ENCODE measurements at regions not wholly inside any gene's neighbourhood (a gene's known extent, or its start where the extent isn't known, plus 50 kb on each side); places are given as distances from the start of the nearest gene placed in this dataset.

DNA sequence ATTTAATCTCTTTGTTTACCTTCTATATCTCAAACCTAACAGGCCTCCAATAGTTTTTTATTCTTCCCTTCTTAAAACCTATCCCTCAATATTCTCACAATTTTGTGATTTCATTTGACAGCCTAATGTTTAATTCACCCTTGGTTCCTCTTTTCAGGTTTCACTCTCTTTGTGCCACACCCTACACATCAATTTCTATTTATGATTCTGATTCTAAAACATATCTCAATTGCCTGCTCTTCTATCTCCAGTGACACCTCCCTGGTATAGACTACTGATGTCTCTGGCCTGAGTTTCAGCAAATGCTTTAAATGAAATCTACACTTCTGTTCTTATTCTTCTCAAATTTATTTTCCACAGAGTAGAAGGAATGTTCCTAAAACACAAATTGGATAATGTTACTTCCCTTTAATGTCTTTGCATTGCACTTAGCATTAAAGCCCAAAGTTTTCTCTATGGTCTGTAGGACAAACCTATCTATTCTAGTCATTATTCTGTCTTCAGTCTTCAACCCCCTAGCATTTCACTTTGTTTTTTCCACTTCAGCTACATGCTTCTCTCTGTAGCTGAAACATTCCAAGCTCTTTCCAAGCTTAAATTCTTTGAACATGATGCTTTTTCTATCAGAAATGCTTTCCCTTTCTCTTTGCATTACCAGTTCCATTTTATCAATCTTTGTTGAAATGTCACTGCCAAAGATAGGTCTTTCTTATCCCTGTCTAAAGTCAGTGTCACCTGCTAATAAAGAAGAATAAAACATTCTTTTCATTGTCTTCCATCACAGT is 622.0 kb downstream of the CENPC start:
- H3K27ac ChIP-seq (ENCODE audit: low read length), result no peak overlapping the region
- H3K27me3 Mint-ChIP-seq, result no peaks in the 10 kb centered on the region
- H3K27ac Mint-ChIP-seq, result no peak overlapping the region
- no peak overlapping the region for H3K4me3 ChIP-seq (ENCODE audit: control insufficient read depth in 1 of 2, extremely low read depth in 1 of 2, low read length in 1 of 2)
- POLR2A ChIA-PET, result no interaction called here
- H3K4me1 Mint-ChIP-seq, result no peaks in the 10 kb centered on the region
- peaks cover 5 to 10% (median 7%) of the 10 kb centered on the region in 3 donors for H3K9me3 Mint-ChIP-seq
- H3K36me3 ChIP-seq (ENCODE audit: control insufficient read depth in 2 of 2, extremely low read depth in 1 of 2, insufficient read depth in 1 of 2, low read length in 1 of 2), result no peaks in the 10 kb centered on the region
- CTCF ChIA-PET, result no interaction called here
- ATAC-seq (replicated peaks in 1 of 4), result no peak
- DNase-seq, result no peak
- H3K27me3 ChIP-seq (replicated peaks in 1 of 2; ENCODE audit: control insufficient read depth in 2 of 2, extremely low read depth in 1 of 2, insufficient read depth in 2 of 2, low read length in 1 of 2), result no peaks in the 10 kb centered on the region
- H3K36me3 Mint-ChIP-seq, result no peaks in the 10 kb centered on the region
- H3K9me3 ChIP-seq, result no peaks in the 10 kb centered on the region
- no peak overlapping the region for H3K4me3 Mint-ChIP-seq
- no peaks in the 10 kb centered on the region for H3K4me1 ChIP-seq (ENCODE audit: control insufficient read depth in 1 of 2, extremely low read depth in 1 of 2, insufficient read depth in 2 of 2, low read length in 2 of 2)

DNA sequence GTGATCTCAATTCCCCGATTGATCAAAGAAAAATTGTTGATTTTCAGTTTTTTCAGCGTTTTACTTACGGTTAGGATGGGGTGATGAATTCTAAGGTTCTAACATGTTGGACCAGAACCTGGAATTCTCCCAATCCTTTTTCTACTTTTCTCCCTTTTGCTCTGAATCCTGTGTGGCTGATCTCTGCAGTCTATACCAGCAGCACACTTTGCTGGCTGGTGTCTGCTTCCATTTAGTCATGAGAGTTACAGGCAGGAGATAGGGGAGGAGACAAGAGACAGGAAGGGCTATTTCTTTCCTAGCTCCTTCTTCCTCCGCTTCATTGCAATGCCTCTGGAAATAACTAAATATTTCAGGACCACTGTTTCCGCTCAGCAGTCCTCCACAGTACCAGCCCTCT is 623.9 kb downstream of the CENPC start:
- ChIA-PET CTCF (no interaction called here), POLR2A (no interaction called here)
- Mint-ChIP-seq H3K27me3 (no peaks in the 10 kb centered on the region), H3K27ac (no peak overlapping the region), H3K9me3 (peaks cover 8 to 18% (median 11%) of the 10 kb centered on the region in 3 donors), H3K4me1 (no peaks in the 10 kb centered on the region), H3K4me3 (no peak overlapping the region), H3K36me3 (no peaks in the 10 kb centered on the region)
- Histone ChIP-seq H3K9me3 (no peaks in the 10 kb centered on the region), H3K27ac (ENCODE audit: low read length) (no peak overlapping the region), H3K4me3 (ENCODE audit: control insufficient read depth in 1 of 2, extremely low read depth in 1 of 2, low read length in 1 of 2) (no peak overlapping the region), H3K36me3 (ENCODE audit: control insufficient read depth in 2 of 2, extremely low read depth in 1 of 2, insufficient read depth in 1 of 2, low read length in 1 of 2) (no peaks in the 10 kb centered on the region), H3K27me3 (replicated peaks in 1 of 2; ENCODE audit: control insufficient read depth in 2 of 2, extremely low read depth in 1 of 2, insufficient read depth in 2 of 2, low read length in 1 of 2) (no peaks in the 10 kb centered on the region), H3K4me1 (ENCODE audit: control insufficient read depth in 1 of 2, extremely low read depth in 1 of 2, insufficient read depth in 2 of 2, low read length in 2 of 2) (no peaks in the 10 kb centered on the region)
- DNase-seq (no peak), ATAC-seq (replicated peaks in 1 of 4) (no peak)
- WGBS (ENCODE audit: insufficient coverage), result no CpG with 5 or more reads among the region's 5 CpGs

DNA sequence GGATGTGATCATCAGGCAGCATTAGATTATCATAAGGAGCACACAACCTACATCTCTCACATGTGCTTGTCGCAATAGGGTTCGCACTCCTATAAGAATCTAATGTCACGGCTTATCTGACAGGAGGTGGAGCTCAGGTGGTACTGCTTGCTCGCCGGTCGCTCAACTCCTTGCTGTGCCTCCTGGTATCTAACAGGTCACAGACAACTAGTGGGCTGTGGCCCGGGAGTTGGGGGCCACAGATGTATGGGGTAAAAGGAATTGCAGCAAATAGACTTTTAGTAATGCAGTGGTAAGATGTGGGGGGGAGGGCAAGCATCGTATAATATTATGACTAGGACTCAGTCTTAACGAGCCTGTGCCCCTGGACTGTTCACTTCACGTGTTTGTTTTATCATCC is 624.8 kb downstream of the CENPC start:
- no peak overlapping the region for H3K27ac ChIP-seq (ENCODE audit: low read length)
- Mint-ChIP-seq H3K4me3 (no peak overlapping the region), H3K27me3 (no peaks in the 10 kb centered on the region), H3K9me3 (peaks cover 8 to 20% (median 11%) of the 10 kb centered on the region in 3 donors), H3K36me3 (no peaks in the 10 kb centered on the region), H3K27ac (no peak overlapping the region), H3K4me1 (no peaks in the 10 kb centered on the region)
- DNase-seq (no peak), ATAC-seq (replicated peaks in 1 of 4) (no peak)
- CTCF ChIA-PET, result no interaction called here
- no peaks in the 10 kb centered on the region for H3K36me3 ChIP-seq (ENCODE audit: control insufficient read depth in 2 of 2, extremely low read depth in 1 of 2, insufficient read depth in 1 of 2, low read length in 1 of 2)
- H3K27me3 ChIP-seq (replicated peaks in 1 of 2; ENCODE audit: control insufficient read depth in 2 of 2, extremely low read depth in 1 of 2, insufficient read depth in 2 of 2, low read length in 1 of 2), result no peaks in the 10 kb centered on the region
- H3K4me1 ChIP-seq (ENCODE audit: control insufficient read depth in 1 of 2, extremely low read depth in 1 of 2, insufficient read depth in 2 of 2, low read length in 2 of 2), result no peaks in the 10 kb centered on the region
- POLR2A ChIA-PET, result no interaction called here
- WGBS (ENCODE audit: insufficient coverage), result 79% methylated on average over 6 of the region's 10 CpGs
- no peaks in the 10 kb centered on the region for H3K9me3 ChIP-seq
- no peak overlapping the region for H3K4me3 ChIP-seq (ENCODE audit: control insufficient read depth in 1 of 2, extremely low read depth in 1 of 2, low read length in 1 of 2)

DNA sequence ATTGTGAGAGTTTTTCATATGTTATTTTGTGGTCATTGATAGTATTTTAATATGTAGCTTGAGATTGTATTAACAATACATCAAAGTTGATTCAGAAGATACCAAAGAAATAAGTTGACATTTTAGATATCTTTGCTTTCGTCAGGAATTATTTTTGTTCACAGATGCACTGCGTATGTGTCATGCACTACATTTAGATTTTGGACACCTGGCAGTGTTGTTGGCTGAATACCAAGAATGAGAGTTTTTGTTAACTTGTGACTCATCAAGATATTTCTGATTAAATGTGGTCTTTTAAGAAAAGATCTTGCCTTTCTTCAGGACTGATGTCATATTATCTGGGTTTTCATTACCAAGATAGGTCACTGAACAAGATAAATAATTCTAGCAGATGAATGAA is 633.4 kb downstream of the CENPC start:
- Histone ChIP-seq H3K27ac (ENCODE audit: low read length) (no peak overlapping the region), H3K4me3 (ENCODE audit: control insufficient read depth in 1 of 2, extremely low read depth in 1 of 2, low read length in 1 of 2) (no peak overlapping the region), H3K4me1 (ENCODE audit: control insufficient read depth in 1 of 2, extremely low read depth in 1 of 2, insufficient read depth in 2 of 2, low read length in 2 of 2) (no peaks in the 10 kb centered on the region), H3K27me3 (replicated peaks in 1 of 2; ENCODE audit: control insufficient read depth in 2 of 2, extremely low read depth in 1 of 2, insufficient read depth in 2 of 2, low read length in 1 of 2) (no peaks in the 10 kb centered on the region), H3K9me3 (no peaks in the 10 kb centered on the region), H3K36me3 (ENCODE audit: control insufficient read depth in 2 of 2, extremely low read depth in 1 of 2, insufficient read depth in 1 of 2, low read length in 1 of 2) (no peaks in the 10 kb centered on the region)
- DNase-seq (no peak), ATAC-seq (replicated peaks in 1 of 4) (no peak)
- peaks cover under 1 to 23% (median 4%) of the 10 kb centered on the region in 3 donors for H3K9me3 Mint-ChIP-seq
- 93% methylated on average over 2 of the region's 2 CpGs for WGBS (ENCODE audit: insufficient coverage)
- H3K27ac Mint-ChIP-seq, result no peak overlapping the region
- no peaks in the 10 kb centered on the region for H3K27me3 Mint-ChIP-seq
- CTCF ChIA-PET, result interaction anchor here in 1 of 2 donors (0.6 kb wide), 1 partner anchor 156 kb away, joined by 9 read pairs; no protein-coding TSS in a partner anchor
- H3K4me3 Mint-ChIP-seq, result no peak overlapping the region
- POLR2A ChIA-PET, result no interaction called here
- no peaks in the 10 kb centered on the region for H3K36me3 Mint-ChIP-seq
- no peaks in the 10 kb centered on the region for H3K4me1 Mint-ChIP-seq

DNA sequence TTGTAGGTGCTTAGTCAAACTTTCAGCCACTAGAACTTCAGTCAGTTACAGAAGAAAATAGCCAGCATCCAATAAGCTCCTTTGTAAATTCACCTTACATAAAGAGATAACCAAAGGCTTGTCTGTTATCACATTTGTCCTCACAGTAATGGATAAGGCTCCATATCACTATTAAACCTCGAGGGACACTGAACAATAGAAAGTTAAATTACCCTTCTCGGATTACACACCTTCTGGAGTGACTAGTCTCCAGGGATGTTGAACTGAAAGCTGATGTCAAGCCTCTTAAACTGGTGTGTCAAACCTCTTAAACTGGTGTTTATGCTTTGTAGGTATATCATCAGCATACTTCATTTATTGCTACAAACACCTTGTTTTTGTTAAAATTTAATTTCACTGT is 639.0 kb downstream of the CENPC start:
- no peak for DNase-seq
- Histone ChIP-seq H3K27me3 (replicated peaks in 1 of 2; ENCODE audit: control insufficient read depth in 2 of 2, extremely low read depth in 1 of 2, insufficient read depth in 2 of 2, low read length in 1 of 2) (no peaks in the 10 kb centered on the region), H3K4me3 (ENCODE audit: control insufficient read depth in 1 of 2, extremely low read depth in 1 of 2, low read length in 1 of 2) (no peak overlapping the region), H3K36me3 (ENCODE audit: control insufficient read depth in 2 of 2, extremely low read depth in 1 of 2, insufficient read depth in 1 of 2, low read length in 1 of 2) (no peaks in the 10 kb centered on the region), H3K4me1 (ENCODE audit: control insufficient read depth in 1 of 2, extremely low read depth in 1 of 2, insufficient read depth in 2 of 2, low read length in 2 of 2) (no peaks in the 10 kb centered on the region), H3K9me3 (no peaks in the 10 kb centered on the region), H3K27ac (ENCODE audit: low read length) (no peak overlapping the region)
- WGBS (ENCODE audit: insufficient coverage), result no CpG with 5 or more reads among the region's 2 CpGs
- Mint-ChIP-seq H3K27ac (no peak overlapping the region), H3K9me3 (peaks cover 0 to 23% (median 11%) of the 10 kb centered on the region in 3 donors), H3K4me3 (no peak overlapping the region), H3K27me3 (no peaks in the 10 kb centered on the region), H3K4me1 (no peaks in the 10 kb centered on the region), H3K36me3 (no peaks in the 10 kb centered on the region)
- ChIA-PET CTCF (no interaction called here), POLR2A (no interaction called here)
- no peak for ATAC-seq (replicated peaks in 1 of 4)

DNA sequence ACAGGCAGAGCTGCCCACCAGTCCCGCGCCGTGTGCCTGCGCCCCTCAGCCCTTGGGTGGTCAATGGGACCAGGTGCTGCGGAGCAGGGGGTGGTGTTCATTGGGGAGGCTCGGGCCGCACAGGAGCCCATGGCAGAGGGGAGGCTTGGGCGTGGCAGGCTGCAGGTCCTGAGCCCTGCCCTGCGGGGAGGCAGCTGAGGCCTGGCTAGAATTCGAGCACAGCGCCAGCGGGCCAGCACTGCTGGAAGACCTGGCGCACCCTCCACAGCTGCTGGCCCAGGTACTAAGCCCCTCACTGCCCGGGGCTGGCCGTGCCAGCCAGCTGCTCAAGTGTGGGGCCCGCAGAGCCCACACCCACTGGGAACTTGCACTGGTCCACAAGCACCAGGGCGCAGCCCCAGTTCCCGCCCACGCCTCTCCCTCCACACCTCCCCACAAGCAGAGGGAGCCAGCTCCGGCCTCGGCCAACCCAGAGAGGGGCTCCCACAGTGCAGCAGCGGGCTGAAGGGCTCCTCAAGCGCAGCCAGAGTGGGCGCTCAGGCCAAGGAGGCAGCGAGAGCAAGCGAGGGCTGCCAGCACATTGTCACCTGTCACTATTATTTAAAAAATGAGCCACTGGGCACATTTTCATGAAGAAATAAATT is 645.8 kb downstream of the CENPC start:
- CTCF ChIA-PET, result no interaction called here
- H3K4me3 ChIP-seq (ENCODE audit: control insufficient read depth in 1 of 2, extremely low read depth in 1 of 2, low read length in 1 of 2), result no peak overlapping the region
- DNase-seq, result no peak

More for the DNA sequence above, 645.8 kb downstream of the CENPC start:
- H3K4me3 Mint-ChIP-seq, result no peak overlapping the region
- H3K27ac Mint-ChIP-seq, result no peak overlapping the region
- no peak for ATAC-seq (replicated peaks in 1 of 4)
- H3K27me3 ChIP-seq (replicated peaks in 1 of 2; ENCODE audit: control insufficient read depth in 2 of 2, extremely low read depth in 1 of 2, insufficient read depth in 2 of 2, low read length in 1 of 2), result no peaks in the 10 kb centered on the region
- H3K4me1 ChIP-seq (ENCODE audit: control insufficient read depth in 1 of 2, extremely low read depth in 1 of 2, insufficient read depth in 2 of 2, low read length in 2 of 2), result no peaks in the 10 kb centered on the region
- H3K9me3 Mint-ChIP-seq, result peaks cover 0 to 4% (median 2%) of the 10 kb centered on the region in 3 donors
- POLR2A ChIA-PET, result no interaction called here
- no peak overlapping the region for H3K27ac ChIP-seq (ENCODE audit: low read length)
- no peaks in the 10 kb centered on the region for H3K4me1 Mint-ChIP-seq
- no peaks in the 10 kb centered on the region for H3K27me3 Mint-ChIP-seq
- no peaks in the 10 kb centered on the region for H3K36me3 ChIP-seq (ENCODE audit: control insufficient read depth in 2 of 2, extremely low read depth in 1 of 2, insufficient read depth in 1 of 2, low read length in 1 of 2)
- 89% methylated on average over 19 of the region's 26 CpGs for WGBS (ENCODE audit: insufficient coverage)
- H3K9me3 ChIP-seq, result no peaks in the 10 kb centered on the region
- H3K36me3 Mint-ChIP-seq, result no peaks in the 10 kb centered on the region
